ENCODE measurements at regions not wholly inside any gene's neighbourhood (a gene's known extent, or its start where the extent isn't known, plus 50 kb on each side); places are given as distances from the start of the nearest gene placed in this dataset.

DNA sequence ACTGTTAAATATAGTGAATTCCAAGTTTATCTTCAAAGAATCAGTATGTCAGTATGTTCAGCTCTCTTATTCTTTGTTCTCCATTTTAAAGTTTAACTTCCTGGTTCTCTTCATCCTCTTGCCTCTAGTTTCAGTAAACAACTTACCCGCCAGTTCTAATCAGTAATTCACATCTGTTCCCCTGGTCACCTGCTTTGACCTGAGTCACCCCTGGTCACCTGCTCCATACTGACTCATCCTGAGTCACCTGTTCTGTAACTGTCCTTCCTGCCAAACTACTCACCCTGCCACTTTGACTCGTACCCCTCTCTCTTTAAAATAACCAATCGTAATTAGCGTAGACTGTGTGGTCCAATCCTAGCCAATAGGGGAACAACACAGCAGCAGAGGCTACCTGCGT is 992.7 kb upstream of the HS3ST1 start:
- TF ChIP-seq, protein P1, sequence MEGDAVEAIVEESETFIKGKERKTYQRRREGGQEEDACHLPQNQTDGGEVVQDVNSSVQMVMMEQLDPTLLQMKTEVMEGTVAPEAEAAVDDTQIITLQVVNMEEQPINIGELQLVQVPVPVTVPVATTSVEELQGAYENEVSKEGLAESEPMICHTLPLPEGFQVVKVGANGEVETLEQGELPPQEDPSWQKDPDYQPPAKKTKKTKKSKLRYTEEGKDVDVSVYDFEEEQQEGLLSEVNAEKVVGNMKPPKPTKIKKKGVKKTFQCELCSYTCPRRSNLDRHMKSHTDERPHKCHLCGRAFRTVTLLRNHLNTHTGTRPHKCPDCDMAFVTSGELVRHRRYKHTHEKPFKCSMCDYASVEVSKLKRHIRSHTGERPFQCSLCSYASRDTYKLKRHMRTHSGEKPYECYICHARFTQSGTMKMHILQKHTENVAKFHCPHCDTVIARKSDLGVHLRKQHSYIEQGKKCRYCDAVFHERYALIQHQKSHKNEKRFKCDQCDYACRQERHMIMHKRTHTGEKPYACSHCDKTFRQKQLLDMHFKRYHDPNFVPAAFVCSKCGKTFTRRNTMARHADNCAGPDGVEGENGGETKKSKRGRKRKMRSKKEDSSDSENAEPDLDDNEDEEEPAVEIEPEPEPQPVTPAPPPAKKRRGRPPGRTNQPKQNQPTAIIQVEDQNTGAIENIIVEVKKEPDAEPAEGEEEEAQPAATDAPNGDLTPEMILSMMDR (IDR thresholded peaks at IDR 0.05), result no peak
- no peak for TF ChIP-seq CHD2 (IDR thresholded peaks at IDR 0.05; ENCODE audit: low read length, partially characterized antibody)
